ENCODE measurements at regions not wholly inside any gene's neighbourhood (a gene's known extent, or its start where the extent isn't known, plus 50 kb on each side); places are given as distances from the start of the nearest gene placed in this dataset.

- Histone ChIP-seq H3K27ac (no peak overlapping the region), H3K9ac (no peak overlapping the region), H3K79me2 (ENCODE audit: insufficient read depth) (no peaks in the 10 kb centered on the region), H4K20me1 (ENCODE audit: insufficient read depth) (no peaks in the 10 kb centered on the region), H3K4me3 (no peak overlapping the region), H3K27me3 (replicated peaks; ENCODE audit: insufficient read depth) (no peaks in the 10 kb centered on the region), H2AFZ (no peak overlapping the region), H3K4me2 (ENCODE audit: unreplicated experiment) (no peak overlapping the region), H3F3A (ENCODE audit: insufficient read depth) (no peaks in the 10 kb centered on the region), H3K4me1 (ENCODE audit: insufficient read depth) (no peaks in the 10 kb centered on the region), H3K9me3 (ENCODE audit: low read depth) (no peaks in the 10 kb centered on the region), H3K36me3 (ENCODE audit: low read depth) (no peaks in the 10 kb centered on the region), H3K9me2 (ENCODE audit: insufficient read depth) (no peaks in the 10 kb centered on the region)
- peak; percentile 24 for DNase-seq
- in situ Hi-C loops (cut with MboI), result no loop called here
- no peak for TF ChIP-seq EZH2phosphoT487 (IDR thresholded peaks at IDR 0.05; ENCODE audit: insufficient read depth, low read depth)
- no peak for TF ChIP-seq EZH2 (IDR thresholded peaks at IDR 0.05; ENCODE audit: insufficient read depth, poor library complexity, severe bottlenecking)
Observed at GRCh38 chr1:233513431-233513830, 100.5 kb upstream of the KCNK1 start.

GRCh38 chr1:233514946-233515391, 98.9 kb upstream of the KCNK1 start:
- H3K4me1 ChIP-seq (ENCODE audit: insufficient read depth), result no peaks in the 10 kb centered on the region
- no peak overlapping the region for H3K27ac ChIP-seq
- H4K20me1 ChIP-seq (ENCODE audit: insufficient read depth), result no peaks in the 10 kb centered on the region
- no peak overlapping the region for H3K9ac ChIP-seq
- no peaks in the 10 kb centered on the region for H3K79me2 ChIP-seq (ENCODE audit: insufficient read depth)
- no peak for DNase-seq
- H3F3A ChIP-seq (ENCODE audit: insufficient read depth), result no peaks in the 10 kb centered on the region
- no peaks in the 10 kb centered on the region for H3K9me3 ChIP-seq (ENCODE audit: low read depth)
- no peak overlapping the region for H2AFZ ChIP-seq
- no peak for TF ChIP-seq EZH2 (IDR thresholded peaks at IDR 0.05; ENCODE audit: insufficient read depth, poor library complexity, severe bottlenecking)
- TF ChIP-seq EZH2phosphoT487 (IDR thresholded peaks at IDR 0.05; ENCODE audit: insufficient read depth, low read depth), result no peak
- WGBS, 2 experiments (ENCODE audit: low coverage in 1 of 2, low lambda C conversion rate in 2 of 2, missing lambda C conversion rate in 2 of 2), result 67 to 73% methylated on average over 12 to 21 of the region's 21 CpGs
- no peaks in the 10 kb centered on the region for H3K27me3 ChIP-seq (replicated peaks; ENCODE audit: insufficient read depth)
- in situ Hi-C loops (cut with MboI), result no loop called here
- no peaks in the 10 kb centered on the region for H3K9me2 ChIP-seq (ENCODE audit: insufficient read depth)
- H3K36me3 ChIP-seq (ENCODE audit: low read depth), result no peaks in the 10 kb centered on the region
- no peak overlapping the region for H3K4me2 ChIP-seq (ENCODE audit: unreplicated experiment)
- no peak overlapping the region for H3K4me3 ChIP-seq

DNA sequence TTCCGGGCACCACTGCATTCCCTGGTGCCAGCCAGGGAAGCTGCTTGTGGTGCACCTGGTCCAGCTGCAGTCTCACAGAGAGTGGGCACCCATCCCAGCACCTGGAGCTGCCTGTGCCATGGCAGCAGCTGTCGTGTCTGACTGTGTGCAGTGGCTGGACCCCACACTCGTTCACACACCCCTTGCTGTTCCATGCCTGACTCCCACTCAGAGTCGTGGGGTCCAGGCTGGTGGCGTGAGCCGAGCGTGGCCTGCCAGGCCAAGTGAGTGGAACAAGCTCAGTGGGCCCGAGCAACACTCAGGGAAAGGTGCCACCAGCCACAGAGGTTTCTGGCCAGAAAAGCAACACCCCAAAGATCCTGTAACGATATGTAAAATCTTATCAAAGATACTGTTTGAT, 97.2 kb upstream of the KCNK1 start:
- H3K4me3 ChIP-seq, result no peak overlapping the region
- no peak overlapping the region for H3K27ac ChIP-seq
- 38 to 40% methylated on average over 9 of the region's 9 CpGs for WGBS, 2 experiments (ENCODE audit: low coverage in 1 of 2, low lambda C conversion rate in 2 of 2, missing lambda C conversion rate in 2 of 2)
- no peaks in the 10 kb centered on the region; the same call in 1 of the 2 replicates for H3K4me1 ChIP-seq (ENCODE audit: insufficient read depth)
- no peaks in the 10 kb centered on the region for H3K9me3 ChIP-seq (ENCODE audit: low read depth)
- no peaks in the 10 kb centered on the region for H3K79me2 ChIP-seq (ENCODE audit: insufficient read depth)
- H2AFZ ChIP-seq, result no peak overlapping the region
- H3F3A ChIP-seq (ENCODE audit: insufficient read depth), result no peaks in the 10 kb centered on the region
- no peak for DNase-seq
- in situ Hi-C loops (cut with MboI), result no loop called here
- H3K36me3 ChIP-seq (ENCODE audit: low read depth), result no peaks in the 10 kb centered on the region
- no peak overlapping the region for H3K9ac ChIP-seq
- no peaks in the 10 kb centered on the region for H4K20me1 ChIP-seq (ENCODE audit: insufficient read depth)
- H3K9me2 ChIP-seq (ENCODE audit: insufficient read depth), result no peaks in the 10 kb centered on the region
- TF ChIP-seq EZH2phosphoT487 (IDR thresholded peaks at IDR 0.05; ENCODE audit: insufficient read depth, low read depth) (no peak), EZH2 (IDR thresholded peaks at IDR 0.05; ENCODE audit: insufficient read depth, poor library complexity, severe bottlenecking) (no peak)
- H3K4me2 ChIP-seq (ENCODE audit: unreplicated experiment), result no peak overlapping the region
- no peaks in the 10 kb centered on the region for H3K27me3 ChIP-seq (replicated peaks; ENCODE audit: insufficient read depth)

GRCh38 chr1:233518344-233518743, 95.6 kb upstream of the KCNK1 start:
- Histone ChIP-seq H3K9ac (no peak overlapping the region), H3K79me2 (ENCODE audit: insufficient read depth) (no peaks in the 10 kb centered on the region), H3K9me3 (ENCODE audit: low read depth) (no peaks in the 10 kb centered on the region), H3K9me2 (ENCODE audit: insufficient read depth) (no peaks in the 10 kb centered on the region), H3F3A (ENCODE audit: insufficient read depth) (no peaks in the 10 kb centered on the region), H4K20me1 (ENCODE audit: insufficient read depth) (no peaks in the 10 kb centered on the region), H3K4me3 (no peak overlapping the region), H3K36me3 (ENCODE audit: low read depth) (no peaks in the 10 kb centered on the region), H3K4me1 (ENCODE audit: insufficient read depth) (no peaks in the 10 kb centered on the region; the same call in 1 of the 2 replicates), H3K27ac (no peak overlapping the region), H2AFZ (peak overlapping the region; percentile 69), H3K27me3 (replicated peaks; ENCODE audit: insufficient read depth) (no peaks in the 10 kb centered on the region), H3K4me2 (ENCODE audit: unreplicated experiment) (no peak overlapping the region)
- in situ Hi-C loops (cut with MboI), result no loop called here
- TF ChIP-seq EZH2phosphoT487 (IDR thresholded peaks at IDR 0.05; ENCODE audit: insufficient read depth, low read depth) (no peak), EZH2 (IDR thresholded peaks at IDR 0.05; ENCODE audit: insufficient read depth, poor library complexity, severe bottlenecking) (no peak)
- WGBS, 2 experiments (ENCODE audit: low coverage in 1 of 2, low lambda C conversion rate in 2 of 2, missing lambda C conversion rate in 2 of 2), result 37 to 41% methylated on average over 3 of the region's 3 CpGs
- peak; percentile 47 for DNase-seq

All from GM23248 (cell line).